ENCODE measurements at regions not wholly inside any gene's neighbourhood (a gene's known extent, or its start where the extent isn't known, plus 50 kb on each side); places are given as distances from the start of the nearest gene placed in this dataset.

- TF ChIP-seq CTBP2 (IDR thresholded peaks at IDR 0.05; ENCODE audit: borderline replicate concordance, insufficient read depth, insufficient read length, low read length) = no peak
- TF ChIP-seq POLR2AphosphoS5 (IDR thresholded peaks at IDR 0.05; ENCODE audit: low read depth, low read length) = no peak
- no peak for TF ChIP-seq KDM1A (IDR thresholded peaks at IDR 0.05; ENCODE audit: borderline replicate concordance, low read length)
- no peak for TF ChIP-seq BRCA1 (IDR thresholded peaks at IDR 0.05; ENCODE audit: low read depth, low read length)
These were observed 106.0 kb upstream of the SLC4A4 start (continued) for GRCh38 chr4:71232846-71233245.
